Brain microvascular endothelial cell (primary cell): ENCODE measurements at regions not wholly inside any gene's neighbourhood (a gene's known extent, or its start where the extent isn't known, plus 50 kb on each side); places are given as distances from the start of the nearest gene placed in this dataset.

ENCODE experiments used
- DNase-seq: peaks from one replicate; pipeline ENCODE4 v3.0.0-alpha.2; 2020
- H3K27ac ChIP-seq: fragments of 250-450 bp; sonication (Bioruptor Pico); 2 replicates; pipeline ENCODE4 v1.5.1; 2020; ENCODE audit warnings: mild to moderate bottlenecking, moderate library complexity
- H3K27me3 ChIP-seq: fragments of 250-450 bp; sonication (Bioruptor Pico); replicated peaks from 2 replicates; pipeline ENCODE4 v1.5.1; 2020; ENCODE audit warnings: mild to moderate bottlenecking
- H3K36me3 ChIP-seq: fragments of 250-450 bp; sonication (Bioruptor Pico); replicated peaks from 2 replicates; pipeline ENCODE4 v1.5.1; 2020; ENCODE audit warnings: mild to moderate bottlenecking
- H3K4me3 ChIP-seq: 2 replicates; pipeline ENCODE4 v1.5.1; 2011; ENCODE audit warnings: low read depth, mild to moderate bottlenecking, control low read depth, low read length, moderate library complexity
- CTCF ChIP-seq: IDR thresholded peaks from 2 replicates; pipeline ENCODE4 v1.5.1; 2011; ENCODE audit warnings: low read depth, mild to moderate bottlenecking, moderate library complexity, low read length, control low read depth, inconsistent platforms; ENCODE audit errors: missing control alignments
- in situ Hi-C: cut with HindIII; loops from 2 replicates; pipeline ENCODE4 v1.10.0; 2017; ENCODE audit warnings: low sequenced_read_pairs, low pct_ligation_motif_present

GRCh38 chr10:83564889-83565588 is 574.3 kb upstream of the GHITM start:
- in situ Hi-C loops: no loop called here
- no peak for DNase-seq
- H3K27me3 ChIP-seq: no peaks in the 10 kb centered on the region
- no peak overlapping the region for H3K27ac ChIP-seq
- TF ChIP-seq CTCF: no peak
- no peak overlapping the region for H3K4me3 ChIP-seq
- H3K36me3 ChIP-seq: no peaks in the 10 kb centered on the region

- TF ChIP-seq CTCF: no peak
- in situ Hi-C loops: no loop called here
- H3K27me3 ChIP-seq: no peaks in the 10 kb centered on the region
- H3K27ac ChIP-seq: no peak overlapping the region
- no peaks in the 10 kb centered on the region for H3K36me3 ChIP-seq
- no peak overlapping the region for H3K4me3 ChIP-seq
- no peak for DNase-seq
These were observed 567.3 kb upstream of the GHITM start for GRCh38 chr10:83572036-83572435.

- H3K36me3 ChIP-seq: no peaks in the 10 kb centered on the region
- H3K27ac ChIP-seq: no peak overlapping the region
- H3K4me3 ChIP-seq: no peak overlapping the region
- no peak for TF ChIP-seq CTCF
- H3K27me3 ChIP-seq: no peaks in the 10 kb centered on the region
- no peak for DNase-seq
- in situ Hi-C loops: no loop called here
These were observed 564.5 kb upstream of the GHITM start for GRCh38 chr10:83574770-83575169.

GRCh38 chr10:83577421-83577820 is 561.9 kb upstream of the GHITM start:
- DNase-seq: no peak
- in situ Hi-C loops: no loop called here

GRCh38 chr10:83580373-83581012 is 558.8 kb upstream of the GHITM start:
- DNase-seq: no peak

More at GRCh38 chr10:83577421-83577820, 561.9 kb upstream of the GHITM start:
- no peaks in the 10 kb centered on the region for H3K36me3 ChIP-seq
- H3K4me3 ChIP-seq: no peak overlapping the region
- no peak overlapping the region for H3K27ac ChIP-seq
- no peak for TF ChIP-seq CTCF
- H3K27me3 ChIP-seq: no peaks in the 10 kb centered on the region

More at GRCh38 chr10:83580373-83581012, 558.8 kb upstream of the GHITM start:
- TF ChIP-seq CTCF: no peak
- H3K27me3 ChIP-seq: no peaks in the 10 kb centered on the region
- no peak overlapping the region for H3K4me3 ChIP-seq
- no peak overlapping the region for H3K27ac ChIP-seq
- no peaks in the 10 kb centered on the region for H3K36me3 ChIP-seq
- in situ Hi-C loops: no loop called here
